Endothelial cell of umbilical vein (primary cell): ENCODE measurements at regions not wholly inside any gene's neighbourhood (a gene's known extent, or its start where the extent isn't known, plus 50 kb on each side); places are given as distances from the start of the nearest gene placed in this dataset.

ENCODE experiments used
- BruUV-seq: library from RNA; stranded (reverse); fragments of 400-500 nt; replicated peaks from 2 replicates; lab custom pipeline; 2021; lab: Mats Ljungman, UMichigan
- CTCF ChIA-PET: fragments of 300-600, 350-600 bp; sonication (Branson Sonifier 250); formaldehyde crosslinking; loops from one replicate; lab custom pipeline; 2021; ENCODE audit warnings: antibody characterized with exemption, inconsistent platforms; lab: Charles Lee
- POLR2A ChIA-PET: fragments of 300-600, 350-600 bp; sonication (Branson Sonifier 250); formaldehyde crosslinking; loops from one replicate; lab custom pipeline; 2021; ENCODE audit warnings: antibody characterized with exemption, inconsistent platforms; lab: Charles Lee
- DNase-seq: peaks from one replicate; pipeline ENCODE4 v3.0.0-alpha.2; 2011; ENCODE audit warnings: low read depth, low spot score
- FAIRE-seq: peaks from 2 replicates; lab custom pipeline; 2011; peaks lifted over from hg19 to GRCh38; lab: Jason Lieb, UNC
- H2AFZ ChIP-seq: 2 replicates; pipeline ENCODE4 v1.6.0; 2012; ENCODE audit warnings: low read depth, low read length, control low read depth, inconsistent platforms
- H3K27ac ChIP-seq: 2 replicates; pipeline ENCODE4 v1.5.1; 2011; ENCODE audit warnings: low read depth, mild to moderate bottlenecking, control low read depth, low read length, moderate library complexity; ENCODE audit not compliant: insufficient read depth
- H3K27me3 ChIP-seq, 2 experiments: 2 replicates each; pipeline versions ENCODE4 v1.6.0 to v1.6.1; 2011; ENCODE audit warnings: low read length in 2 of 2, mixed read lengths in 1 of 2; ENCODE audit not compliant: control insufficient read depth in 2 of 2, insufficient read depth in 2 of 2
- H3K36me3 ChIP-seq, 2 experiments: 2 replicates in 1 of 2; 3 replicates in 1 of 2; pipeline ENCODE4 v1.5.1; 2011; ENCODE audit warnings: low read length in 2 of 2, mild to moderate bottlenecking in 1 of 2, moderate library complexity in 1 of 2; ENCODE audit not compliant: control insufficient read depth in 2 of 2, insufficient read depth in 2 of 2; ENCODE audit errors: extremely low read depth in 1 of 2
- H3K4me1 ChIP-seq: 3 replicates; pipeline ENCODE4 v1.5.1; 2011; ENCODE audit warnings: mild to moderate bottlenecking, low read length; ENCODE audit not compliant: control insufficient read depth, insufficient read depth; ENCODE audit errors: extremely low read depth
- H3K4me2 ChIP-seq: 2 replicates; pipeline ENCODE4 v1.6.1; 2011; ENCODE audit warnings: low read length, control low read depth, mixed read lengths; ENCODE audit not compliant: insufficient read depth
- H3K4me3 ChIP-seq, 3 experiments: fragments of 200-600 bp in 1 of 3; sonication (generic), shearing (Covaris generic) in 1 of 3; replicated peaks in 1 of 3; 2 replicates each; pipeline ENCODE4 v1.5.1; 2011 to 2016; ENCODE audit warnings: control low read depth in 3 of 3, low read length in 3 of 3, mild to moderate bottlenecking in 2 of 3, inconsistent platforms in 1 of 3, low read depth in 1 of 3, moderate library complexity in 1 of 3; ENCODE audit not compliant: insufficient read depth in 1 of 3
- H3K79me2 ChIP-seq: 2 replicates; pipeline ENCODE4 v1.6.0; 2012; ENCODE audit warnings: low read length, inconsistent platforms; ENCODE audit not compliant: control insufficient read depth, insufficient read depth
- H3K9ac ChIP-seq: replicated peaks from 2 replicates; pipeline ENCODE3; 2011; ENCODE audit warnings: low read length, control low read depth; ENCODE audit not compliant: insufficient read depth; ENCODE audit errors: extremely low read depth
- H3K9me1 ChIP-seq: replicated peaks from 3 replicates; pipeline ENCODE4 v1.6.0; 2011; ENCODE audit warnings: mild to moderate bottlenecking, low read length; ENCODE audit not compliant: control insufficient read depth, insufficient read depth; ENCODE audit errors: extremely low read depth
- H3K9me3 ChIP-seq: replicated peaks from 2 replicates; pipeline ENCODE4 v1.5.1; 2012; ENCODE audit warnings: low read length, inconsistent platforms; ENCODE audit not compliant: control insufficient read depth, insufficient read depth
- H4K20me1 ChIP-seq: replicated peaks from 2 replicates; pipeline ENCODE3; 2011; ENCODE audit warnings: mild to moderate bottlenecking, low read length; ENCODE audit not compliant: control insufficient read depth, insufficient read depth; ENCODE audit errors: extremely low read depth
- CTCF ChIP-seq, 2 donors: IDR thresholded peaks; 1 replicate in 1 of 2; 2 replicates in 1 of 2; pipeline ENCODE4 v1.5.1; 2011; ENCODE audit warnings: low read length in 2 of 2, mild to moderate bottlenecking in 2 of 2, moderate library complexity in 2 of 2, control low read depth in 1 of 2, inconsistent platforms in 1 of 2, low read depth in 1 of 2; ENCODE audit not compliant: insufficient read depth in 1 of 2; ENCODE audit errors: extremely low read depth in 1 of 2
- EZH2 ChIP-seq: IDR thresholded peaks from 2 replicates; pipeline ENCODE4 v1.6.1; 2012; ENCODE audit warnings: borderline replicate concordance, low read depth, mild to moderate bottlenecking, moderate library complexity, low read length, inconsistent platforms; ENCODE audit not compliant: severe bottlenecking
- FOS ChIP-seq: IDR thresholded peaks from 2 replicates; pipeline ENCODE4 v1.6.1; 2011; ENCODE audit warnings: mild to moderate bottlenecking, low read length, moderate library complexity, borderline replicate concordance; ENCODE audit not compliant: insufficient read depth
- GATA2 ChIP-seq: IDR thresholded peaks from 2 replicates; pipeline ENCODE4 v1.7.0; 2011; ENCODE audit warnings: low read depth, mild to moderate bottlenecking, moderate library complexity, mixed read lengths, low read length; ENCODE audit not compliant: insufficient read length, insufficient read depth
- JUN ChIP-seq: IDR thresholded peaks from 2 replicates; pipeline ENCODE4 v1.6.1; 2011; ENCODE audit warnings: borderline replicate concordance, low read depth; ENCODE audit not compliant: insufficient read length, insufficient read depth
- MAX ChIP-seq: IDR thresholded peaks from 2 replicates; pipeline ENCODE4 v1.6.1; 2011; ENCODE audit not compliant: insufficient read depth, insufficient read length
- MYC ChIP-seq: IDR thresholded peaks from one replicate; pipeline ENCODE4 v1.6.1; 2011; ENCODE audit warnings: mild to moderate bottlenecking, low read depth, low read length
- POLR2A ChIP-seq: IDR thresholded peaks from 2 replicates; pipeline ENCODE4 v1.6.1; 2012; ENCODE audit warnings: low read depth, mild to moderate bottlenecking, control low read depth, low read length
- POLR2AphosphoS5 ChIP-seq: IDR thresholded peaks from 2 replicates; pipeline ENCODE4 v1.6.1; 2012; ENCODE audit warnings: low read depth, mild to moderate bottlenecking, control low read depth, low read length, moderate library complexity; ENCODE audit not compliant: insufficient read depth
- dilution Hi-C: fragments of 300-500 bp; cut with MboI; formaldehyde crosslinking; loops from one replicate; pipeline ENCODE4 v1.15.0; 2019; ENCODE audit warnings: low sequenced_read_pairs; ENCODE audit not compliant: extremely low pct_ligation_motif_present
- intact Hi-C: fragments of 100-400 bp; cut with micrococcal nuclease; formaldehyde crosslinking; loops from one replicate; pipeline ENCODE4 v1.10.0; 2022

- H3K4me2 ChIP-seq, result no peak overlapping the region
- TF ChIP-seq GATA2 (no peak), CTCF (IDR thresholded peaks at IDR 0.05; ENCODE audit: extremely low read depth in 1 of 2, insufficient read depth in 1 of 2, low read depth in 1 of 2, low read length in 2 of 2) (no peak), MAX (no peak), MYC (no peak), FOS (no peak), JUN (no peak), POLR2AphosphoS5 (no peak), EZH2 (no peak), POLR2A (no peak)
- H4K20me1 ChIP-seq, result no peaks in the 10 kb centered on the region
- BruUV-seq, result no TSS peak
- H3K79me2 ChIP-seq, result no peaks in the 10 kb centered on the region
- no peaks in the 10 kb centered on the region for H3K9me1 ChIP-seq
- DNase-seq (no peak), FAIRE-seq (no peak)
- dilution Hi-C loops (no loop called here), intact Hi-C loops (no loop called here)
- no peaks in the 10 kb centered on the region for H3K36me3 ChIP-seq
- H3K4me3 ChIP-seq, result no peak overlapping the region
- ChIA-PET CTCF (no interaction called here), POLR2A (no interaction called here)
- H2AFZ ChIP-seq, result no peak overlapping the region
- no peaks in the 10 kb centered on the region for H3K4me1 ChIP-seq
- H3K9ac ChIP-seq, result no peak overlapping the region
- no peak overlapping the region for H3K27ac ChIP-seq
- H3K9me3 ChIP-seq, result no peaks in the 10 kb centered on the region
- H3K27me3 ChIP-seq, result no peaks in the 10 kb centered on the region
Observed at GRCh38 chr2:225996462-225996828, 596.9 kb downstream of the NYAP2 start.
